HG02571 (cell line): ENCODE measurements at regions not wholly inside any gene's neighbourhood (a gene's known extent, or its start where the extent isn't known, plus 50 kb on each side); places are given as distances from the start of the nearest gene placed in this dataset.

ENCODE experiments used
- ATAC-seq: cut with Tn5 transposase; IDR thresholded peaks from one replicate; pipeline ENCODE4 v1.9.1; 2021; ENCODE audit warnings: mild to moderate bottlenecking, moderate library complexity; ENCODE audit not compliant: unreplicated experiment

DNA sequence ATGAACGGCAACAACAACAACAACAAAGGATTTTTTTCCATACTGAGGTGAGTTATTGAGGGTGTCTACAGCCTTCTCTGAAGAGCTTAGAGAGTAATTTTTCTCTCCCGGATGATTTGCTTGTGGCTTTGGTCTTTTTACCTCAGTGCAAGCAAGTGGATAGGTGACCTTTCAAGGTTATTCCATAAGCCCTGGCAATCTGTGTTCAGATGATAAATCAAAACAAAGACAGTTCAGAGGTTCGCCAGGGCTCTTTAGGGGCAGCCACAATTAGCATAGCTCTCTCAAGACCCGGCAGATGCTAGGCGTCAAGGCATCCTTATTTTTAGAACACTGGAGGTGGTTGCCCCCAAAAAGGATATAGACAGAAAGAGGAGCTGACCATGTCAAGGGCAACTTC is 417.9 kb upstream of the C9orf72 start:
- ATAC-seq: no peak

DNA sequence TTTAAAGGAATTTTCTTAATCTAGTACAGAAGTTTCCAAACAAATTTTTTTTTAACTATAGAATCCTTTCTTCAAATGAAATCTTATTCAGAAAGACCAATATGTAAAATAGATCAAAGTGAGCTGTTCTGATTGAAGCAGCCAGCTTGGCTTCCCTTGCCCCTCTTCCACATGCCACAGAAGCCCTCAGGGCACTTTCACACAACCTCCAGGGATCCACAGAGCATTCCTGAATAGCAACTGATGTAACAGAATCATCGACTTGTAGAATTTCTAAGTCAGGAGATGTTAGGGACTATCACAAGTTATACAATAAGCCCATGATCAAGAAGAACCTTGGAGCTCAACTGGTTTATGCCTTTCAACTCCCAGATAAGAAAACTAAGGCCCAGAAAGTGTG is 427.8 kb upstream of the C9orf72 start:
- ATAC-seq: no peak

- ATAC-seq: no peak
These were observed 431.6 kb upstream of the C9orf72 start for GRCh38 chr9:28004900-28005299.

DNA sequence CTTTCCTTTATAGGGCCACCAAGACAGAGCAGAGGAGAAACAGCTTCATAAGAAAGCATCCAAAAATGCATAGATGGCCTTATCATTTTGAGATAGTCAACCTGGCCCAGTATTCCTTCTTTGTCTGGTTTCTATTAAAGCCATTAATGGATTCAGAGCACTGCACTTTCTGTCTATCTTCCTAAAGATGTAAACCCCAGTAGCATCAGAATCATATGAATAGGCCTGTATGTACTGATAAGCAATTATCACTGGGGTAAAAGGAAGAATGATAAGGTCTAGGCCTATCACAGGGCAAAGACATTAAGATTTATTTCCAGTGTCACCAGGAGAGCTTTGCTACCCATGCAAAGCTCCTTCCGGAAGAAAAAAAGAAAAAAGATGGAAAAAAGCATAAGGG is 432.5 kb upstream of the C9orf72 start:
- ATAC-seq: no peak

GRCh38 chr9:28007097-28007817 is 434.0 kb upstream of the C9orf72 start:
- ATAC-seq: no peak

- no peak for ATAC-seq
These were observed 440.9 kb upstream of the C9orf72 start for GRCh38 chr9:28014212-28014611.

DNA sequence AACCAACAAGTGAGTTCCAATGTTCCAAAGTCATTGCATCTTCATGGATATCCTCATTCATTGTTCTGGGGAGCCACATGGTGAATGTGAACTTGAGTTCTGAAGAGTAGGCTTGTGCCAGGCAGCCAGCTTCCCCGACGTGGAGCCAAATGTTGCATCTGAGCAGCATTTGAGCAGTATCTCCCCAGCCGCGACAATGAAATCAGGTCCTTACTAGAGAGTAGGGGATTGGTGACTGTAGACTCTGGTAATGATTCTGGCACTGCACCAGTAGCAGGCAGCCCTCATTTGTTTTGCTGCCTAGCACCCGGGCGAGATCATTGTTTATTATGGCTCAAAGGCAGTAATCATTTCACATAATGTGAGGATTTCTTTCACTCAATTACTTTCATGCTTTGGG is 451.4 kb upstream of the C9orf72 start:
- no peak for ATAC-seq

DNA sequence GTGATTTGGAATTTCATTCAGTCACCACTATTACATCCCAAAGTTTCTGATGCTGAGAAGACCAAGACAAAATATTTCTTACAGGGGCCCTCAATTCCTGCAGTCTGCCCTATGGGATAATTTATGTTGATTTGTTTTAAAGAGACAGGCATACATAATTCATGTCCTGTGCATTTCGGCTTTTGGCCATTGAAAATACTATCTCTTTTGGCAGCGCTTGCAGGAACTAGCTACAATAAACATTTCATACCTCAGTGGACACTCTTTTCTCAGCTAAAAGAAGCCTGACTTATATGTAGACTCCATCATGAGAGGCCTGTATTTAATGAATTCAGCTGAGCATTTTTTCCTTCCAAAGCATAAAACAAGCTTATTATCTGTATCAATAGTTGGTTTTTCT is 451.9 kb upstream of the C9orf72 start:
- no peak for ATAC-seq

GRCh38 chr9:28031521-28032267 is 458.4 kb upstream of the C9orf72 start:
- ATAC-seq: no peak

- no peak for ATAC-seq
These were observed 458.9 kb upstream of the C9orf72 start for GRCh38 chr9:28032268-28032590.

GRCh38 chr9:28034242-28034641 is 461.0 kb upstream of the C9orf72 start:
- ATAC-seq: no peak

DNA sequence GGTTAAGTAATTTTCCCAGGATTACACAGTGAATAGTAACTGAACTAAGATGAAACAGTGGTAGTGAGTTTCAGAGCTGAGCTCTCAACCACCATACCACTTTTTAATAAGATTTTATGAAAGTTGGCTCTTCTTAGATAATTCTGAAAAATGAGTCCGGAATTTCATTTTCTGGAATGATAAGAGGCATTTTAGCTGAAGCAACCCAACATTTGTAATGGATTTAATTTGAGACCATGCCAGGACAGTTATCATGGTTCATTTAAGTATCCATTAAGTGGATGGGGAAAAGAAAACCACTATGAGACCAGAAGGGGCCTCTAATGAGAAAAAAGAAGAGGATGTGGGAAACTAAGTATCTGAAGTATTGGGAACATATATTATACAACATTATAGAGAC is 464.7 kb upstream of the C9orf72 start:
- no peak for ATAC-seq

DNA sequence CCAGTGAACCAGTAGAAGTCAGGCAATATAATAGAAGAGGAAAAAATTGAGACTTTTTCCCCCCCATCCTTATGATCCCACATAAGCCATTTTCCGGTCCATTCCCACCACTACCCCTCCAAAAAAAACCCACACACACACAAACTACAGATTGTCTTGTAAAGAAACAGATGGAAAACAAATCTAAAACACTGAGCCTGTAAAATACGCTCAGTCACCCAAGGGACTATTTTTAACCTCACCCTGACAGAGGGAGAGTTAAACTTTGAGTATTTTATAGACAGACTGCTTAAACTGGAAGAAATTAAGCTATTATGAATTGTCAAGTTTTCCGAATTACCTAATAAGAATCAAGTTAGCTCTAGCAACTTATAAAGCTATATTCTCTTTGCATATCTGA is 471.8 kb upstream of the C9orf72 start:
- no peak for ATAC-seq

DNA sequence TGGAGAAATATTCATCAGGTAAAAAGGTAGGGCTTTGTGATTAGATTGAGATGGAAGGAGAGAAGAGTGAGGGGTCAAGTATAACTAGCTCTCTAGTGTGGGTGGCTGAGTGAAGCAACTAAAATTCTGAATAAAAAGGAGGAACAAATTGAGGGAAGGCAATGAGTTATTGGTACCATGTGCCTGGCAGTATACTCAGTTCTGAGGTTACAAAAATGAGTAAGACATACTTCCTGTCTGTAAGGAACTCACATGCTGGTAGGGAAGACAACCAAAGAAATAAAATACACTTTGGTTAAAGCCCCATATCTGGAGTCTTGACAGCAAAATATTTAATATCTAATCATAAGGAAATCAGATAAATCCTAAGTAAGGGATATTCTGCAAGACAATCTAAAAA is 476.8 kb upstream of the C9orf72 start:
- ATAC-seq: no peak

DNA sequence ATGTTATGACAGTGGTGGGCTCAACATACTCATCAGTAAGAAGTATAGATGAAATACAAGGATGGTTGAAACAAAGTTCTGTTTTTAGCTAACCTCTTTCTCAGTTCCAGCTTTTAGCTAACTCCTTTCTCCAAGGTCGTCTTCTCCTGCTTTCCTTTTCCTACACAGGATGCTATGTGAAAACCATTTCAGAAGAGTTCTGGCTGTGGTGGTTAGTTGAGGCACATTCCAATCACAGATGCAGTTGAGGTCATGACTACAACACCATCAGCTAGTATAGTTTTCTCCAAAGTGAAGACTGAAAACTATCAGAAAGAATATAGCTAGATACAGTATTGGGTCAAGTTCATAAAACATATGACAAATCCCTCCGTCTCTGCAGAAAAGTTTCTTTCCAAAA is 477.7 kb upstream of the C9orf72 start:
- no peak for ATAC-seq

DNA sequence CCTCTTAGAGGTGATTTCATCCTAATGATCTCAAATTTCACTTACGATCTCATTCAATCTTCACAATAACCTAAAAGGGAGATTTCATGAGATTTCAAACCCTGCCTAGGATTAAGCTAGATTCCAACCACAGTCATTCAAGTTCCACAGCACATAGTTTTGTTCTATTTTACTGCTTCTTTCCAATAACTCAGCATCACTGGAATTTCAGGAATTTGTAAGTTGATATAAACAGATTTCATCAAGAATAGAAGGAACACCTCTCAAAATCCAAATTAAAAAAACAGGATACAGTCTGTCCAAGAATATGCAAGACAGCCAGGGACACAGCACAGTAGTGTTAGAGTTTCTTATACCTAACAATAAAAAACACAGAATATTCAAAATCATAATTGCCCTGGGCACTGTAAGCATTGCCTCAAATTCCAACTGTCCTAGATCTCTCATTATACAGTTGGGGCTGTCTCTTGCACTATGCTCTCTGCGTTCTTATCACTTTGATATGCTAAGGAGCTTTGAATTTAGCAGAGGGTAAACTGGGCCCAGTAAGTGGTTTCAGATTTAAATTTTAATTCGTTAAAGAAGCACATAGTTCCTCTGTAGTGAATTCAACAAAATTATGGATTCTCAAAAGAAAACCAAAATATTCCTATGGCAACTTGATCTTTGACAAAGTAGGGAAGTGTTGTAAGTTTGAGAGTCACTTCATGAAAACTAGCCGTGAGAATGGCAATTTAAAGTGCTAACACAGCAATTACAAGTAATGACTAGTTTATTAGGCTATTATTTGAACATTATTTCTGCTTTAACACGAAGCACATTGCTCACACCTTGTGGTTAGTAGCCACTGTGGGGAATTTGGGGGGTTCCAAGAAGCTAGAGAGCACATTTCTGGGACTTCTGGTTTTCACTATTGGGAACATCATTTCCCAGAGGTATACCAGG is 478.6 kb upstream of the C9orf72 start:
- no peak for ATAC-seq

DNA sequence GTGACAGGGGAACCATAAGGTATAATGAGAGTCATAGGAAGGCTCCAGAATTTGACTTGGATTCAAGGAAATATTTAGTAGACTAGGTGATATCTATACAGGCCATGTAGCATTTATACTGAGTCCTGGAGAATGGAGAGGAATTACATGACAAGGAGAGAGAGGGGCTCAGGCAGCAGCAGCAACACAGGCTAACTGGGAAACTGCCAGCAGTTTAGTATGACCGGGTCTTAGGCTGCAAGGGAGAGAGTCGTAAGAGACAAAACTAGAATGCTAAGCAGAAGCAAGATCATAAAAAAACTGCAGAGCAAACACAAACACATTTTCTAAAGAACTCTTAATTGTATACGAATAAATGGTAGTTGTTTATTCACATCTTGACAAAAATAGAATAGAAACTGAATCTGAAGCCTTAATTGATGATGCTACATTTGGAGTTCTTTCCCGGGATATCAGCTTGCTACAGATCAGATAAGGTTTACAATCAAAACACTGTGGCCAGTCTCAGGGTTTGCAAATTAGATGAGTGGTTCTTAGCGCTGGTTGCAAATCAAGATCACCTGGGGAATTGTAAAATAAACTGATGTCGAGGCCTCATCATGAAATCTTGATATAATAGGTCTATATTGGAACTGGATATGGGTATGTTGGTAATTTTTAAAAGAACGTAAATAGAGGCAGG is 480.0 kb upstream of the C9orf72 start:
- no peak for ATAC-seq

DNA sequence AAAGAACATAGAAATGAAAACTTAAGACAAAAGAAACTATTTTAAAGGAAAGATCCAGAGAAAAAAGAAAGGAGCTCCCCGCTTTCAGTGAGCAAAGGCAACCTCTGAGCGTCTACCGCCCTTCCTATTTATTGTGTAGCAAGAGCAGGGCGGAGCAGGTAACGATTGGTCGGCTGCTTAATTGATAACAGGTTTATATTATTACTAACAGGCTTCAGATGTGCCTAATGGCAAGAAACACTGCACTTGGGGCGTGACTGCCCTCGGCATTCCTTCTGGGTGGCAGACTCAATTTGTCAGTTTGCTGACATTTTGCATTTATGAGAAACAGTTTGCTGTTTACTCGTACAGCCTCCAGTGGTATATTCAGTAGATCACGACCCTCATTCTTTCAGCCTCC is 482.7 kb upstream of the C9orf72 start:
- ATAC-seq: no peak

DNA sequence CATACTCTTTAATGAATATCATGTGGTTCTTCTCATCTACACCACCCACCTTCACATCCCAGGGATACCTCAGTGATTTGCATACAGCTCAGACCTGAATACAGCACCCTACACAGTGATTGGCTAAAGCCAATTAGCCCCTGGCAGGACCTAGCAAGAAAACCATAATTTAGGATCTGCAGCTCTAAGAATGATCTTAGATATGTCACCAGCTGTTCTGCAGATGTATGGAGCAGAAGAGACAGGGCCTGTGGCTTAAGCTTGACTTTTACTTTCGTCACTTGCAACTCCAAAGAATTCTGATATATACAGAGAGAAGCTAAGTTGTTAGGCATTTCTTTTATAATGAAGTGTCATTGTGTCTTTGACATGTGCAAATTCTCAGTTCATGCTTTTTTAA is 483.2 kb upstream of the C9orf72 start:
- no peak for ATAC-seq

DNA sequence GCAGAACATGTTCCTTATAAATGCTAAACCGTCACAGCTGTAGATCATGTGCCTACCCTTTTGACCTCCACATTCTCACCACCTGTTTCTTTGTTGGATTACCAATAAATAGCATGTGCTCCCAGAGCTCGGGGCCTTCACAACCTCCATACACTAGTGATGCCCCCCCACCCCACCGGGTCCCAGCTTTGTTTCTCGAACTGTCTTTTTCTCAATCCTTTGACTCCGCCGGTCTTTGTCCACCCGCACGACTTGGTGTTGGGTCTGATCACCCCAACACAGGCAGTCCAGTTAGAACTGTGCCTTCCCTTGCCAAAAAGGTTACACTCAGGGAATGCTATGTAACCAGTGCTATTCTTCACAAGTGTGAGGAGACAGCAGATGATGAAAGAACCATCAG is 485.9 kb upstream of the C9orf72 start:
- no peak for ATAC-seq

GRCh38 chr9:28064241-28064815 is 491.0 kb upstream of the C9orf72 start:
- ATAC-seq: no peak
